D721Med (cell line): ENCODE measurements at regions not wholly inside any gene's neighbourhood (a gene's known extent, or its start where the extent isn't known, plus 50 kb on each side); places are given as distances from the start of the nearest gene placed in this dataset.
A peak's percentile ranks its signal among the peaks of the same experiment; 100 is the strongest.

Experiments used
- DNase-seq: peaks from one replicate; pipeline ENCODE4 v3.0.0; 2011; ENCODE audit warnings: low spot score; ENCODE audit not compliant: insufficient read length
- FAIRE-seq: peaks from 2 replicates; lab custom pipeline; 2011; peaks lifted over from hg19 to GRCh38; lab: Jason Lieb, UNC
- TF ChIP-seq, protein P1 (sequence below): IDR thresholded peaks from 2 replicates; pipeline ENCODE4 v1.5.1; 2012; ENCODE audit warnings: mild to moderate bottlenecking, control low read depth; ENCODE audit not compliant: insufficient read depth; ENCODE audit errors: missing control alignments

DNA sequence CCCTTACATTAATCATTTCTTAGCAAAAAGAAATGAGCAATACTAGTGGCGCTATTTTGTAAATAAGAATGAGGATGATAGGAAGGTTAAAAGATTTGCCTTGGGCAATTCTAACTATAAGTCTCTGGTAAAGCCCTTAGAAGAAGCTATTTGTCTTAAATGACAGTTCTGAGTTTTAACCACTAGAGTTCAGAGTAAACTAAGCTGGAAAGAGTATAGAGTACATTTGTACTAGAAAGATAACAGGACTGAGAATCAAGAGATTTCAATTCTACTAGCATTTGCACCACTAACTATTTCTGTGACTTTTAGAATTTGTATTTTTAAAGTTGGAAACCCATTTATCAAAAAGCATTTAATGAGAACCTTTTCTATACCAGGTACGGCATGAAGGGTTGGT, 750.3 kb downstream of the OLFM4 start:
- DNase-seq: no peak
- TF ChIP-seq, protein P1, sequence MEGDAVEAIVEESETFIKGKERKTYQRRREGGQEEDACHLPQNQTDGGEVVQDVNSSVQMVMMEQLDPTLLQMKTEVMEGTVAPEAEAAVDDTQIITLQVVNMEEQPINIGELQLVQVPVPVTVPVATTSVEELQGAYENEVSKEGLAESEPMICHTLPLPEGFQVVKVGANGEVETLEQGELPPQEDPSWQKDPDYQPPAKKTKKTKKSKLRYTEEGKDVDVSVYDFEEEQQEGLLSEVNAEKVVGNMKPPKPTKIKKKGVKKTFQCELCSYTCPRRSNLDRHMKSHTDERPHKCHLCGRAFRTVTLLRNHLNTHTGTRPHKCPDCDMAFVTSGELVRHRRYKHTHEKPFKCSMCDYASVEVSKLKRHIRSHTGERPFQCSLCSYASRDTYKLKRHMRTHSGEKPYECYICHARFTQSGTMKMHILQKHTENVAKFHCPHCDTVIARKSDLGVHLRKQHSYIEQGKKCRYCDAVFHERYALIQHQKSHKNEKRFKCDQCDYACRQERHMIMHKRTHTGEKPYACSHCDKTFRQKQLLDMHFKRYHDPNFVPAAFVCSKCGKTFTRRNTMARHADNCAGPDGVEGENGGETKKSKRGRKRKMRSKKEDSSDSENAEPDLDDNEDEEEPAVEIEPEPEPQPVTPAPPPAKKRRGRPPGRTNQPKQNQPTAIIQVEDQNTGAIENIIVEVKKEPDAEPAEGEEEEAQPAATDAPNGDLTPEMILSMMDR: peak; percentile 22
- peak; percentile 11 for FAIRE-seq

DNA sequence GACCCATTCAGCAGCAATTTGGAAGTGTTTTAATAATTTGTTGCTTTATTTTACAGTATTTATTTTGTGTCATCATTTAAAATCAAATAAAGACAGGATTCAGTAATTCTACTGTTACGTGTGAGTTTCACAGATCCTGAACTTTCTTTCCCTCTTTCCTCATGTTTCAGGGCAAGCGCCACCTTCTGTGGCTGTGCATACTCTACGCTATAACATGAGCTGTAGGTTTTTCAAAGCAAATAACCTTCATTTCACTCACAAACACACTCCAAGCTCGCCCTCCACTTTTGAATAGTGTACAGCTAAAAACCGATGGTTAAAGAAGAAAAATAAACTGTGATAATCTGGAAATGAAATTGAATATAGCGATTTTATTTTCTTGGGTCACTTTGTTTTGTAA, 753.3 kb downstream of the OLFM4 start:
- no peak for DNase-seq
- TF ChIP-seq, protein P1: peak; percentile 33

DNA sequence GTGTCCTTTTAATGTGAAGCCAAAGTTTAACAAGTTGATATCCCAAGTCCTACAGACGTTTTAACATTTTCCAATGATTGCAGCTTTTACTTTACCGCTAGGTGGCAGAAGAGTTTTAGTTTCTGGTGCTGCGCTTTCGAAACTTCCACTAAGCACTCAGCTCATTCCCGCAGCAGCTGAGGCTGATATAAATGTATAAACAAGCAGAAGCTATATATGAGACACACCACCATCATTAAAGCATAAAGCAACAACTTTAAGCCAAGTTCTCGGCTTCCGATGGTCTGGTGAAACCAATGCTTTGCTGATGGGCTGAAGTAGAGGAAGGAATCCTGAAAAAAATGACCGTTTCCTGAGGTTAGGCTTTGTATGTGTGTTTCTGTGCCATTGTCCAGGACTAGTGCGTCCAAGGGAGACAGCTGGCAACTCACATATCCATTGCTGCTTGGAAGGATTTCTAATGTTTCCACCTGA, 753.9 kb downstream of the OLFM4 start:
- FAIRE-seq: peak; percentile 69
- DNase-seq: peak; percentile 24
- TF ChIP-seq, protein P1: peak; percentile 99

More for the DNA sequence above, 753.3 kb downstream of the OLFM4 start:
- FAIRE-seq: peak; percentile 44

DNA sequence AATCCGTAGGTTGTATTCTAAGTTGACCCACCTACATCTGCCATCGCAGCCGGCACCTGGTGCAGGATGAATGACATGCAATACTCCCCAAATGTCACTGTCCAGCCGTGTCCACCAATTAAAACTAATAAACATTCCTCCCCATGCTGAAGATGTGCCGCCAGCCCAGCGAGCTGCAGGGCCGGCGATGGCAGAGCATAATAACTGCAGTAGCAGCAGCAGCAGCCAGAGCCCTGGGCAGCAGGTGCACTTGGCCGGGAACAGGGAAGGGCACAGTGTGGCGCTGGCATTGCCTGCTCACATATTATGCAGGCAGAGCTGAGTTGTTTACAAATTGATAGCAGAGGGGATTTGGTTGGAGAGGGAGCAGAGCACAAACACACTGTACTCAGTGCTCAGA, 754.9 kb downstream of the OLFM4 start:
- TF ChIP-seq, protein P1: no peak
- no peak for DNase-seq
- FAIRE-seq: no peak

DNA sequence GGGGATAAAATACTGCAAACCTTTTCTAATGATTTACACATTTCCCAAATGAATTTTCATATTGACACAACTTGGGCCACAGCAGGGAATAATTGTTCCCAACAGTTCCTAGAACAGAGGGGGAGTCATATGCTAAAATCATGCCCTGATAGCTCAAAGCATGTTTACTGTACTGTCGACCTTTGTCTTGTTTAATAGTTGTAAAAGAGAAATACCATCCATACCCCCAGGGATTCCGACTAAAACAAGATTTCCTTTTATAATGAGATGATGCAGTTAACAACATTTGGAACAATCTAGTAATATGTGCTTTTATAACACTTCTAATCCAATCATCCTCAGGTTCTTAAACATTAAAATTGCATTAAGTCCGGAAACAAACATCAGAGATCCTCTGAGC, 759.7 kb downstream of the OLFM4 start:
- TF ChIP-seq, protein P1: no peak
- no peak for DNase-seq
- FAIRE-seq: no peak

DNA sequence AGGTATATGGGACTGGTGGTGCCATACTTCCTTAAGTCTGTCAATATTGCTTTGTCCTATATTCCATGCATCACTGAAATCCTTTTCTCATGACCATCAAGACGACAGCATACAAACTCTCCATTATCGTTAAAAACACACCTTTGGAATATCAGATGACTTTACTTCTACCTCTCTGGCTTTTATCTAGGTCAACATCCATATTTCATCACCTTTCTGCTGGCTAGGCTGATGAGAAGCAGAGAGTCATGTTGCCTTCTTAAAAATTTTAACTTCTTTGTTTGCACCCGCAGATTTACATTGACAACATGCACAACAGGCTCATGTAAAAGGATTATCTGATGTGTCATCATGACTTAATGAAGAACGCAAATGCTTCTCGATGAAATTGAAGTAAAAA, 771.4 kb downstream of the OLFM4 start:
- TF ChIP-seq, protein P1: no peak
- no peak for FAIRE-seq
- no peak for DNase-seq

DNA sequence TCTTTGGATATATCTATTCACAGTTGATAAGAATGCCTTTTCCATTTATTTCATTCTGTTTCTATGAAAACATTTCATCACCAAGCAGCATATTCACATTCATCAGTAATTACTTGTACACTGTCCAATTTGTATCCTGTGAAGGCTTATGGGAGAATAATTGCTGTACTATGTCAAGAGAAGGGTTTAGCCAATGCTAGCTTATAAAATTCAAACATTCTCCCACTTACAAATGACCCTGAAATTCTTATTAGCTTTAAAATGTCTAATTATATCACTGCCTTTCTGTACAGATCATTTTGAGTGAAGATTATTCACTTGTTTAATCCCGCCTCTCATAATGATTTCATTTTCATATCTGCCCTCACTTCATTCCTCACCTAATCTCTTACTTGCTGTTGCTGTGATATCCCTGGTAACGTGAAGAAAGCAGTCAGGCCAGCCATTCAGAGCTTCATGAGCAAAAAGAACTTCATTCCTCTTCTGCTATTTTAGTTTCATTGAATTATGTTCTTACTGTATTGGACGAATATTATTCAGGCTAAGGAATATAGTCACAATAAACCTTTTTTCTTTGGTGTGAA, 778.7 kb downstream of the OLFM4 start:
- DNase-seq (no peak), FAIRE-seq (no peak)
- TF ChIP-seq, protein P1: no peak
